ENCODE measurements at regions not wholly inside any gene's neighbourhood (a gene's known extent, or its start where the extent isn't known, plus 50 kb on each side); places are given as distances from the start of the nearest gene placed in this dataset.
"Not testable (repeated sequence)": the region's sequence is repeated elsewhere in the genome, so short reads cannot be mapped to it uniquely, and the experiment has no call there.

- DNase-seq = no peak
Measured at GRCh38 chr6:168929871-168930450, 323.7 kb downstream of the THBS2 start.

GRCh38 chr6:168928012-168928411 is 325.6 kb downstream of the THBS2 start:
- DNase-seq = no peak

DNA sequence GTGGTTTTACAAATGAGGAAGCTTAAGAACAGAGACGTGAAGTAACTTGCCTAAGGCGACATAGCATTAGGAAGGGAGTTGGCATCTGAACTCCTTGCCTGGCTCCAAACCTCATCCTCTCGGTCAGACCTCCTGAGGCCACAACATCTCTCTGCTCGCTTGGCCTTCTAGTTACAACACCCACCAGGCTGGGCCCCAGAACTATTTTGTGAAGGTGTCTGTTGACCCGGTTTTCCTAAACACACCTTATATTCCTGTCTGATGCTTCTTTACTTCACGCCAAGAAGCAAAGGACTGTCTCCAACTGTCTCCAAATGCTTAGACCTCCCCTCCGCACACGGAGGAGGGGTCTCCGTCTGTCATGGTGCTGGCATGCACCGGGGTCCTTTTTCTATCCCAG is 326.6 kb downstream of the THBS2 start:
- no peak for DNase-seq

- no peak for DNase-seq
Measured at GRCh38 chr6:168926306-168926705, 327.3 kb downstream of the THBS2 start.

DNA sequence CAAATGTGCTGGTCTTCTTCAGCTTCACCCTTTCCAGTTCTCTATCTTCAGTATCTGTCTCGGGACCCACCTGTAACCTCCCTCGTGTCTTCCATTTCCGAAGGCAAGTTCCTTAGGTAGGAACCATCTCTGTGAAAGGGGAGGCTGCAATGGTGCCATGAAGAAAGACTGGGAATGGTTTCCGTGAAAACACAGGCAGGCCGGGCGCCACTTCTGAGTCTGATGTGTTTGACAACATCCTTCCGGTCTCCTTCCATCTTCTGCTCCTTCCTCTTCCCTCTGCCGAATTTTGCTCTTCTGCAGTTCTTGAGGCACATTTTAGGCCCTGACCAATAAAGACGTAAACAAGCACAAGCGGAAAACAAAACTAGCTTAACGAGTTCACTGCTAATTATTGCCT is 328.0 kb downstream of the THBS2 start:
- no peak for DNase-seq

GRCh38 chr6:168923171-168923570 is 330.5 kb downstream of the THBS2 start:
- no peak for DNase-seq

- no peak for DNase-seq
Measured at GRCh38 chr6:168922436-168922835, 331.2 kb downstream of the THBS2 start.

- DNase-seq = no peak
Measured at GRCh38 chr6:168920289-168920688, 333.4 kb downstream of the THBS2 start.

DNA sequence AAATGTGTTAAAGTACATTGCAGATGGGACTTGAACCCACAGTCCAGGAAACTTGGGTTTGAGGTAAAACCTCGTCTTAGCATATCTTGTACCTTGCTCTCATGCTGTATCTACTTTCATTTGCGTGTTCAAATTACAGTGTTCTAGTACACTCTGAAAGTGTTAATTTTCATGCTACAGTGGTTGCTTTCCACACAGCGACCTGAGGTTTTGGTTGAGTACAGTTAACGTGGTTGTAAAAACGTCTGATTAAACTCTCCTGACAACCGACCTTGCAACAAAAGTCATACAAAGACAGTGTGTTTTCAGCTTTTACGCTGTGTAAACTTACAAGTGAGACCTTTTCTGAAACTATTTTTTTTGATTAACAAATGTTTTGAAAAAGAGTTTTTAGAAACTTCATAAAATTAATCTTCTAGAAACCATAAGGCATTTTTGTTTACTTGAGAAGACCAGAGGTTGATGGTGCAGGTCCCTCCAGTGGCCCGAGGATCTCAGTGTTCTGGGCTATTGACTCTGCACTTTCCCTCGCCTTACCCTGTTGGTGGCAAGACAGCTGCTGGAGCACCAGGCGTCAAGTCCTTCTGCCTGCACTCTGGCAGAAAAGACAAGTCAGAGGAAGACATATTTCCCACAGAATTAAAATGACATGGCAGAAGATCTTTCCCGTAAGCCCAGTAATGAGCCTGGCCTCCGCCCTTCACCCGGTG is 334.0 kb downstream of the THBS2 start:
- DNase-seq = no peak

- DNase-seq = no peak
Measured at GRCh38 chr6:168916576-168917211, 337.0 kb downstream of the THBS2 start.

DNA sequence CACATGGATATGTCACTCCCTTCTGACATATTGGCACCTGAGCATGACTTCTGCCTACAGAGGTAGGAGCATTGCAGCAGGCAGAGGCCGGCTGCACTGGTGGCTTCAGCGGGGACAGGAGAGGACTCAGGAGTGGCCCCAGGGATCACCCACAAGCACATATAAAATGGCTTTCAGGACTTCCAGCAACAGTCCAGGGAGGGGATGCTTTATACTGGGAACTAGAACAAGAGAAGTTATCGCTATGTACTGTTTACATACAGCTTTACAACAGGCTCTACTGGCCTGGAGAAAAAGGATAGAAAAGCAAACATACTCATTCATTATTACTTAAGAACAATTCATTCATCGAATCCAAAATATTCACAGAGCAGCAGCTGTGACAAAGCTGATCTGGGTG is 337.8 kb downstream of the THBS2 start:
- DNase-seq = no peak

GRCh38 chr6:168915242-168915641 is 338.4 kb downstream of the THBS2 start:
- DNase-seq = no peak

GRCh38 chr6:168913866-168914469 is 339.7 kb downstream of the THBS2 start:
- DNase-seq = no peak

DNA sequence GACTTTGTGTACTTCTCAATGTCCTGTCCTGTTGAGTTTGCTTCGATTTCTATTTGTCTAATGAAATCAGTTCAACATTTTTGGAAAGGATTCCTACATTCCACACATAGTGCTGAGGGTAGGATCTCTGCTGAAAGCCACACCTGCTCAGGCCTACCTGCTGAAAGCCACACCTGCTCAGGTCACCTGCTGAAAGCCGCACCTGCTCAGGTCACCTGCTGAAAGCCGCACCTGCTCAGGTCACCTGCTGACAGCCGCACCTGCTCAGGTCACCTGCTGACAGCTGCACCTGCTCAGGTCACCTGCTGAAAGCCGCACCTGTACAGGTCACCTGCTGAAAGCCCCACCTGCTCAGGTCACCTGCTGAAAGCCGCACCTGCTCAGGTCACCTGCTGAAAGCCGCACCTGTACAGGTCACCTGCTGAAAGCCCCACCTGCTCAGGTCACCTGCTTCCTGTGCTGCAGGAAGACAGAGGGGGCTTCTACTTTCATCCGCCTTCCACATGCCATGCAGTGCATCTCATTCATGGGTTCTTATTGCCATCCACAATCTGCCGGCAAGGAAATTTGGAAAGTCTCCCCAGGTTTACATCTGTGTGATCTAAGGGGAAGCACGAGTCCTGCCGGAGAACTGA is 340.3 kb downstream of the THBS2 start:
- DNase-seq = not testable (repeated sequence)

DNA sequence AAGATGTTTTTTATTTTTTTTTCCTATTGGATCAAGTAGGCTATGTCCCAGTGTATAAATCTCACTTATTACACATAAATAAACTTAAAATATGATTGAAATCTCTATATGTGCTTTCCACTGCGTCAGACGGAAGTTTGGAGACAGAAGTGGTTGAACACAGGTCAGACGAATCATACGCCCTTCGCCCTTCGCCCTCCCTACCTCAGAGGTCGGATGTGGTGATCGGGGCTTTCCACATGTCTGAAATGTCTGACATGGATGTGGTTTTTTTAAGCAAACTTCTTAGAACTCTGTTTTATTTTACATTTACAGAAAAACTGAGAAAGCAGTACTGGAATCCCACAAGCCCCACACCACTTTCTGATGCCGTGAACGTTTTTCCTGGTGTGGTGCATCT is 344.4 kb downstream of the THBS2 start:
- DNase-seq = no peak

- no peak for DNase-seq
Measured at GRCh38 chr6:168908887-168909286, 344.8 kb downstream of the THBS2 start.

- DNase-seq = no peak
Measured at GRCh38 chr6:168908166-168908565, 345.5 kb downstream of the THBS2 start.

GRCh38 chr6:168906391-168906790 is 347.3 kb downstream of the THBS2 start:
- DNase-seq = no peak

GRCh38 chr6:168905451-168906090 is 348.1 kb downstream of the THBS2 start:
- DNase-seq = no peak

GRCh38 chr6:168903613-168904345 is 349.9 kb downstream of the THBS2 start:
- DNase-seq = no peak

GRCh38 chr6:168902075-168902474 is 351.6 kb downstream of the THBS2 start:
- DNase-seq = no peak

DNA sequence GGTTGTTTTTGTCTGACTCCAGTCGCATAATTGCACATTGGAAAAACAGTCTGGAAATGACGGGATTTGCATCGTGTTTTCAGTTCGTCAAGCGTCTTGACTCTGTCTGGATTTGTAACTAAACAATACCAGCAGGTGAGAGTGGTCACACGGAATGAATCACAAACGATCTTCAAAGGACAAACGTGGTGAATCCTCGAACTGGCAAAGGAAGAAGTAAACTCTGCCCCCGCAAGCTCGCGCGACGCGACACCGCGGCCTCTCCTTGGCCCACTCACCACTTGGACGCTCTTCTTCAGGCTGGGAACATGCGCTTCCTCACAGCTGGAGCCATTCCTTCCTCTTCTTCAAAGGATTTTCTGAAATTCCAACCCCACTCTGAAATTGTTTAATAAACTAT is 352.6 kb downstream of the THBS2 start:
- no peak for DNase-seq

Data from NCI-H2171 (cell line).